Stimulated activated naive CD8-positive, alpha-beta T cell treated with anti-CD3 and anti-CD28 coated beads, Interleukin-15, Interleukin-2, amounts not matched to agents 100 U/mL and 50 U/mL, for 24 hours (primary cell): ENCODE measurements at regions not wholly inside any gene's neighbourhood (a gene's known extent, or its start where the extent isn't known, plus 50 kb on each side); places are given as distances from the start of the nearest gene placed in this dataset.
"Not testable (repeated sequence)": the region's sequence is repeated elsewhere in the genome, so short reads cannot be mapped to it uniquely, and the experiment has no call there.

Experiments
- ATAC-seq: fragments of 150-1000 bp; cut with Tn5 transposase; one replicate; pipeline ENCODE4 v1.10.0; 2021
- DNase-seq: peaks from one replicate; pipeline ENCODE4 v3.0.0; 2021

GRCh38 chr1:168490306-168490705 lies 53.5 kb downstream of the XCL2 start:
- ATAC-seq (no peak), DNase-seq (no peak)

- DNase-seq (no peak), ATAC-seq (no peak)
Observed at GRCh38 chr1:168488138-168488537, 55.7 kb downstream of the XCL2 start.

- not testable (repeated sequence) for ATAC-seq, DNase-seq
Observed at GRCh38 chr1:168486820-168487219, 57.0 kb downstream of the XCL2 start.

DNA sequence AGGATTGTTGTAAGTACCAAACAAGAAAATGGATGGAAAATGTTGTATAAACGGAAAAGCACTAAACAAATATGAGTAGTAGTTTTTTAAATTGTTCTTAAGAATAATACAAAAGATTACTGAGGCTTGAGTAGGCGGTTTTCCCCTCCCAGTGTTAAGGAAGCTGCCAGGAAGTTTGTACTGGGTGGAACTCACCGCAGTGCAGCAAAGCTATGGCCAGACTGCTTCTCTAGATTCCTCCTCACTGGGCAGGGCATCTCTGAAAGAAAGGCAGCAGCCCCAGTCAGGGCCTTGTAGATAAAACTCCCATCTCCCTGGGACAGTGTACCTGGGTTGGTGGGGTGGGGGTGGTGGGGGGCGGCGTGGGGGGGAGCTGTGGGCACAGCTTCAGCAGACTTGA lies 58.7 kb downstream of the XCL2 start:
- DNase-seq (no peak), ATAC-seq (no peak)

DNA sequence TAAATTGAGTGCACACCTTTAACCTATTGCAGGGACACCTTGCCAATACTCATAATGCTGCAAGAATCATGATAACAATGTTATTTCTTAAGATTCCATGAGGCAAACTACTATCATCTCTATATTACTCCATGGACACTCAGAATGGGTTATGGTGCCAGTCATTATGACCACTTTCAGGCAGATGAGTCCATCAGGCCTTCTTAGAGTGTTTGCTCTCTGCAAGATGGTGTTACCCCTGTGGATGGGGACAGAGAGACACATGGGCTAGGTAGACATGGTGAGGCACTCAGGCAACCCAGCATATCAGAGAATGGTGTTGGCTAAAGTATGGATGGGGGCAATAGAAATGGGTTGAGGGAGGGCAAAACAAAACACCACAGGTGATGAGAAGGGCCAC lies 59.7 kb downstream of the XCL2 start:
- ATAC-seq (peak; percentile 52), DNase-seq (no peak)

GRCh38 chr1:168483539-168483938 lies 60.3 kb downstream of the XCL2 start:
- no peak for DNase-seq
- ATAC-seq: peak; percentile 60

DNA sequence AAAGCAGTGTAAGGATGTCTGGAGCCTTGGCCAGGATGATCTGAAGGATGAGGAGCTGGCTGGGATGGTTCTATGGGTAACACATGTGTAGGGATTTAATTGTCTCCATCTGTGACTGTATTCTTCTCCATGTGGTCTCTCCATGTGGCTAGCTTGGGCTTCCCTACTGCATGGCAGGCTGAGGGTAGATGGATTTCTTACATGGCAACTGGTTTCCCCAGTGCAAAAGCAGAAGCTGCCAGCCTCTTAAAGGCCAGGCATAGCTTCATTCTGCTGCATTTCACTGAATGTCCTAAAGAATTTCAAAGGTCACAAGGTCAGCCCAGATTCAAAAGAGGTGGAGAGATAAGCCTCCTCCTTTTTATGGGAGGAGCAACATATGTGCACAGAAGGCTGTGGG lies 61.7 kb downstream of the XCL2 start:
- DNase-seq: no peak
- no peak for ATAC-seq

DNA sequence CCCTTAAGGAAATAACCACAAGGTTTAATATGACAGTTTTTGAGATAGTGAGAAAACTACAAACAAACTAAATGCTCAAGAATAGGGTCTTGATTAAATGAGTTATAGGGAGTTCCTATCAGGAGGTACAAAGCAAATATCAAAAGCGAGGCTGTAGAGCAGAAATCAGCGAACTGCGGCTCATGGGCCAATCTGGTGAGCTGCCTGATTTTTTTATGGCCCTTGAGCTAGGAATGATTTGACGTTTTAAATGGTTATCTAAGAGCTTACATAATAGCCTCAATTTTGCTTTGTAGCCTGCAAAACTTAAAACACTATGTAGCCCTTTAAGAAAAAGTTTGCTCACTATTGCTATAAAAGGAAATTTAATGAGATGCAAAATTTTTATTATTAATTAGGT lies 62.2 kb downstream of the XCL2 start:
- no peak for ATAC-seq
- DNase-seq: no peak

DNA sequence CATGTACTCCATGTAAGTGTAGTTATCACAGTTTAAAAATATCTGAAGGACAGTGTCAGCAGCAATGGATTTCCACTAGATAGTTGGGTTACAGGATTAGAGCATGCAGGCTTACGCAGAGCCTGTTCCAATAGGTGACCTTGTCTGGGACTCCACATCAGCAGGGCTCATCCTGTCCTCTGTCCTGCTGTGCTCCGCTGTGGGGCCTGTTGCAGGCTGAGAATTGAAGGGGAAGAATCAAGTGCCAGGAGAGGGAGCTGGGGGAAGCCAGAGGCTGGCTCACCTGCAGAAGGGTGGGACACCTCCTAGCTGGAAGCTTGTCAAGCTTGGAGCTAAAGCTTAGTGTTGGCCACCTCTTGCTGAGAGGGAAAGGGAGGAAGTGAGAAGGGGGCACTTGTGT lies 62.8 kb downstream of the XCL2 start:
- no peak for ATAC-seq
- DNase-seq: no peak

- no peak for DNase-seq
Observed at GRCh38 chr1:168477792-168478191, 66.0 kb downstream of the XCL2 start.

DNA sequence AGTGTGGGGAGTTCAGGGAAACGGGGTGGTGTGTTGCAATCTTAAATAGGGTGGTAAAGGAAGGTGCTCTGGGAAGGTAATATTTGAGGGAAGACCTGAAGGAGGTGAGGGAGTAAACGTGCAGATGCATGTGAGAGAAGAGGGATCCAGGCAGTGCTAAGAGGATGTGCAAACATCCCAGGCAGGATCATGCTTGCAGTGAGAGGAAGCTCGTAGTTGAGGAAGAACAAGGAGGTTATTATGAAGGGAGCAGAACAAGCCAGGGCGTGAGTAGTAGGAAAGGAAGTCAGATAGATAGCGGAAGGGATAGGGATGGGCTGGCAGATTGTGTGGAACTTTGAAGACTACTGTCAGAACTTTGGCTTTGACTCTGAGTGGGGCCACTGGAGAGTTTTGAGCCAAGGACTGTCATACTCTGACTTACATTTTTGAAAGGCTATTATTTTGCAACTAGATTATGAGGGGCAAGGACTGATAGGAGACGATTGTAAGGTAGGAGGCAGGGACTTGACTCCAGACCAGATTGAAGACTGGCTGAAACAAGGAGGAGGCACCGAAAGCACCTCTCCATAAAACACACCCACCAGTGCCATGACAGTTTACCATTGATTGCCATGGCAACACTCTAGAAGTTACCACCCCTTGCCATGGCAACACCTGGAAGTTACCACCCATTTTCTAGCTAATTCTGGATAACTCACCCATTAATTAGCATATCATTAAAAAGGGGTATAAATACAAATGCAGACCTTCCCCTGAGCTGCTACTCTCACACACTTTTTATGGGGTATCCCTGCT lies 67.0 kb downstream of the XCL2 start:
- ATAC-seq (no peak), DNase-seq (no peak)

More at GRCh38 chr1:168477792-168478191, 66.0 kb downstream of the XCL2 start:
- ATAC-seq: no peak

DNA sequence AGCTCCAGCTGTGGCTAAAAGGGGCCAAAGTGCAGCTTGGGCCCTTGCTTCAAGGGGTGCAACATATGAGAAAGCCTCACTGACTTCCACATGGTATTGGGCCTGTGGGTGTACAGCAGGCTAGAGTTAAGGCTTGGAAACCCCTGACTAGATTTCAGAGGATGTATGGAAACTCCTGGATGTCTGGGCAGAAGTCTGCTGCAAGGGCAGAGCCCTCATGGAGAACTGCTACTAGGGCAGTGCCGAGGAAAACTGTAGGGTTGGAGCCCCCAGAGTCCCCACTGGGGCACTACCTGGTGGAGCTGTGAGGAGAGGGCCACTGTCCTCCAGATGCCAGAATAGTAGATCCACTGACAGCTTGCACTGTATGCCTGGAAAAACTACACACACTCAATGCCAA lies 69.5 kb downstream of the XCL2 start:
- no peak for ATAC-seq
- DNase-seq: no peak

- DNase-seq (no peak), ATAC-seq (no peak)
Observed at GRCh38 chr1:168473126-168473525, 70.7 kb downstream of the XCL2 start.

DNA sequence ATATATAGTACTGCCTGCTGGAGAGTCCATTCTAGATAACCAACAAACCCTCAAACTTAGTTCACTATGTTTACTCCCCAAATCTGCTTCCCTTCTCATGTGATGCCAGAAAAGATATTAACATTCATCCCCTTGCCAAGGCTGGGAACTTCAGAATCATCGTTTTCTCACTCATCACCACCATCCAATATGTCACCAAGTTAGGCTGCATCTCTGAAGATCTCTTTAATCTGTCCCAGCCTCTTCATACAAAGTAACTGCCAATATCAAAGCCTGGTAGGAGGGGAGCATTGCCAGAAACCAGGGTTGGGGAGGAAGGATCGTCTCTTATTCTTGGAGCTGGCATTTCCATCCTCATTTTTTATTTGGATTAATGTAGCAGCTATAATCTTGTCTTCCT lies 71.6 kb downstream of the XCL2 start:
- ATAC-seq (no peak), DNase-seq (no peak)

DNA sequence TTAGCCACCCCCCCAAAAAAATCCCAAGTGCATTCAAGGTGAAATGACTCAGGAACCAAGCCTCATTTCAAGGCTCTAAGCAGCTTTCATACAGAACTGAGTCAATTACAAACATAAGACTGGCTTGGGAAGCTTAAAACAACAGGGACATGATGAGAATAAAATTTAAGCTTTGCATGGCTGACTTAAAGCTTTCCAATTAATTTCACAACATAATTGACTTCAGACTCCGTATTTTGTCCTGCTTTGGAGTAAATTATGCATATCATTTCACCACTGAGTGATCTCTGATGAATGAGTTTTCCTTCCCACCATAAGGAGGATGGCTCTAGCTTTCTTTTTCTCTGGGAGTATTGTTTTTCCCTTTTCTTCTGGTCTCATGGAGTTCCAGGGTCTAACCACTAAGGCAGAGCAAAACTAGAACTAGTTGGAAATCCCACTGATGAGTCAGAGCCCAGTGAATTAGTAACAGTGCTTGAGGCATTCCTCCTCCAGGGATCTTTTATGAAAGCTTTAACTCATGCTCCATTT lies 72.8 kb downstream of the XCL2 start:
- DNase-seq: no peak
- ATAC-seq: no peak

GRCh38 chr1:168469690-168470089 lies 74.1 kb downstream of the XCL2 start:
- ATAC-seq: peak; percentile 79
- DNase-seq: peak; percentile 62

DNA sequence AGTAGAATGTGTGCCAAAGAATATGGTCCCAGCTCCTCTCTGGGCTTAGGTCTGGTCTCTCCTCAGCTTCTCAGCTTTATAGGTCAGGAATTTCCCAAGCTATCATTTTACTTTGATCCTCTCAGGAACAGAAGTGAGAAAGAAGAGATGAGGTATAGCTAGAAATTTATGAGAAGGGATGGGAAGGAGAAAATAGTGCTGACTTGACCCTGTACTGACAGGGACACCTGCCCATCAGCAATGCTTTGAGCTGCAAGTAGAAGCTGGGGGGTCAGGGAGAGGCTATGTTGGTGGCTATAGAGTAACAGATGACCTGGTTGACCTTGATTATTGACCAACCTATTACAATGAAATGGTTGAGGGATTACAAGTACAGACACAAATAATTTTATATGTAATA lies 75.0 kb downstream of the XCL2 start:
- DNase-seq: no peak
- peak; percentile 17 for ATAC-seq

DNA sequence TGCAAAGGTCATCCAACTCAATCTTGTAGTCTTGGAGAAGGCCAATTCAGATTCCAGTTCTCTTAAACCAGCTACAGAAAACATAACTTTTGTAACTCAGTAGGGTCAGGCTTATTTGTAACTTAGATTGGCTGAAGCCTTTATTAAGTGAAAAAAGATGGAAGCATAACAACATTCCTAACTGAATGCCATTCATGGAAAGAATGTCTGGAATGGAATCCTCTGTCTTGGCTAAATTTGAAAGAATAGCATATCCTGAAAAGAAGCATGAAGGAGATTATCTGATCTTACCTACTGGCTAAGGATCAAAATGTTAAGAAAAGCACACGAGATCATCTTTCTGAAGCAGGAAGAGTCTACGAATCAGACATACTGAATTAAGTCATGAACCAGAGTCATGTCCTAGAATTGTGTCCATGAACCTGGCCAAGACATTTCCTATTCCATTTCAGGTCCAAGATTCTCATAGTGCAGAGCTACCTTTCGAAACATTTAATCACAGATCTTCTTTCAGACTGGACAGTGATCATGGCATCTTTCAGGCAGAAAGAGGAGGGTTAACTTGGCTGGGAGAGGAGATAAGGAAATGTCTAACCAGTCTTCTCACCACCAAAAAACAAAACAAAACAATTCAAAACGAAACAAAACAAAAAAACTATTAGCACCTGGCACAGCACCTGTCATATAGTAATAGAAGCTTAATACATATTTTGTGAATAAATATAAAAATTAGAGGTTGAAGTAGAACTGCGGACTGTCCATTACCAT lies 75.6 kb downstream of the XCL2 start:
- DNase-seq: no peak
- no peak for ATAC-seq

- DNase-seq (no peak), ATAC-seq (no peak)
Observed at GRCh38 chr1:168467452-168467851, 76.3 kb downstream of the XCL2 start.

- no peak for DNase-seq
- no peak for ATAC-seq
Observed at GRCh38 chr1:168466714-168467131, 77.1 kb downstream of the XCL2 start.

DNA sequence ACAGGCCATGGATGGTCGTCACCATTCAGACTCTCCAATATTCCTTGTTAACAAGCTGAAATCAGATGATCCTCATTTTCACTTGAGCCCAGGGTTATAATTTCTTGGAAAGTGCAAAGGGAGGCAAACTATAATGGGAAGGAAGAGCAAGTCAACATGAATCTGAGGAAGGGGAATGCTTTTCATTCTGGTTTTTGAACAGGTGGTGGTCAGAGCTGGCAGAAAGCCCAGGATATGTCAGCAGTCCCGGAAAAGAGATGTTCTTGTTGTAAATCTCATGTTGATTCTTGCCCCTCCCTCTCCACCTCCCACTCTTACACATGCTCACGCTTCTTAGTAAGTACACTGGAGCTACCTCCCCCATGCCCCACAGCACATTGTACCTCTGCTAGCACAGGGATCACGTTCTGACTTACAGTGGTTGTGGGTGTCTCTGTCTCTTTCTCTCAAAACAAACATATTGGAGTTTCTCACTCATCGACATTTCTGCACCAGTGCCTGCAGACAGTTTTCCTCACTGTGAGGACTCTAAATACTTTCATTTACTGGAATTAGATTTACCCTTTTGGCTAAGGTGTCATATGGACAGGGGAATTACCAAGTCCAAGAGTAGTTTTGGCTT lies 77.6 kb downstream of the XCL2 start:
- ATAC-seq (peak; percentile 80), DNase-seq (peak; percentile 62)

DNA sequence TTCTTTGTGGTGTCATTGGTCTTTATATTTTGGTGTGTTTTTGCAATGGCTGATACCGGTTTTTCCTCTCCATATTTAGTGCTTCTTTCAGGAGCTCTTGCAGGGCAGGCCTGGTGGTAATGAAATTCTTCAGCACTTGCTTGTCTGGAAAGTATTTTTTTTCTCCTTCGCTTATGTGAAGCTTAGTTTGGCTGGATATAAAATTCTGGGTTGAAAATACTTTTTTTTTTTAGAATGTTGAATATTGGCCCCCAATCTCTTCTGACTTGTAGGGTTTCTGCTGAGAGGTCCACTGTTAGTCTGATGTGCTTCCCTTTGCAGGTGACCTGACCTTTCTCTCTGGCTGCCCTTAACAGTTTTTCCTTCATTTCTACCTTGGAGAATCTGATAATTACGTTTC lies 82.7 kb downstream of the XCL2 start:
- DNase-seq, ATAC-seq: not testable (repeated sequence)

- not testable (repeated sequence) for DNase-seq
Observed at GRCh38 chr1:168457296-168457695, 86.5 kb downstream of the XCL2 start.

More at GRCh38 chr1:168457296-168457695, 86.5 kb downstream of the XCL2 start:
- not testable (repeated sequence) for ATAC-seq
